OCI-LY3 (cell line): ENCODE measurements at regions not wholly inside any gene's neighbourhood (a gene's known extent, or its start where the extent isn't known, plus 50 kb on each side); places are given as distances from the start of the nearest gene placed in this dataset.

Experiments
- H2AFZ ChIP-seq: fragments of 200-600, 300-600 bp; shearing (Covaris generic); 2 replicates; pipeline ENCODE4 v1.6.0; 2014; ENCODE audit warnings: antibody characterized with exemption, low read depth, low read length
- H3K27ac ChIP-seq: fragments of 200-600, 300-600 bp; sonication (generic); 2 replicates; pipeline ENCODE4 v1.5.1; 2014; ENCODE audit warnings: mild to moderate bottlenecking, low read length, moderate library complexity, mixed read lengths
- H3K27me3 ChIP-seq: fragments of 200-600, 300-600 bp; sonication (generic); 2 replicates; pipeline ENCODE4 v1.6.1; 2014; ENCODE audit warnings: low read depth, low read length, mixed read lengths
- H3K36me3 ChIP-seq: fragments of 200-600, 300-600 bp; sonication (generic); replicated peaks from 2 replicates; pipeline ENCODE3; 2014; ENCODE audit warnings: low read depth, low read length, mixed read lengths
- H3K4me1 ChIP-seq: fragments of 300-600, 200-600 bp; sonication (generic); 2 replicates; pipeline ENCODE4 v1.6.1; 2014; ENCODE audit warnings: low read length, mixed read lengths
- H3K4me2 ChIP-seq: fragments of 200-600, 300-600 bp; sonication (generic); 2 replicates; pipeline ENCODE4 v1.6.1; 2014; ENCODE audit warnings: low read length, mixed read lengths
- H3K4me3 ChIP-seq: fragments of 300-600, 200-600 bp; sonication (generic); 2 replicates; pipeline ENCODE4 v1.5.1; 2014; ENCODE audit warnings: antibody characterized with exemption, mild to moderate bottlenecking, low read length, moderate library complexity
- H3K79me2 ChIP-seq: fragments of 300-600, 200-600 bp; shearing (Covaris generic); 2 replicates; pipeline ENCODE4 v1.6.1; 2014; ENCODE audit warnings: mild to moderate bottlenecking, low read length, mixed read lengths
- H3K9ac ChIP-seq: fragments of 300-600, 200-600 bp; shearing (Covaris generic); 2 replicates; pipeline ENCODE4 v1.6.0; 2014; ENCODE audit warnings: mild to moderate bottlenecking, low read length, moderate library complexity
- H3K9me3 ChIP-seq: fragments of 200-600, 300-600 bp; shearing (Covaris generic); 2 replicates; pipeline ENCODE4 v1.6.1; 2014; ENCODE audit warnings: low read length, mixed read lengths; ENCODE audit not compliant: insufficient read depth
- H4K20me1 ChIP-seq: fragments of 200-600, 300-600 bp; sonication (generic); 2 replicates; pipeline ENCODE4 v1.6.1; 2016; ENCODE audit warnings: low read length, mixed read lengths; ENCODE audit not compliant: insufficient read depth
- EZH2phosphoT487 ChIP-seq: fragments of 200-600 bp; shearing (Covaris generic); IDR thresholded peaks from 2 replicates; pipeline ENCODE4 v1.6.1; 2018; ENCODE audit warnings: antibody characterized with exemption, mixed run types, low read depth
- TF ChIP-seq, protein P1 (sequence below): fragments of 200-600, 300-600 bp; sonication (generic); IDR thresholded peaks from 2 replicates; pipeline ENCODE4 v1.5.1; 2014; ENCODE audit warnings: antibody characterized with exemption, low read length, low read depth

DNA sequence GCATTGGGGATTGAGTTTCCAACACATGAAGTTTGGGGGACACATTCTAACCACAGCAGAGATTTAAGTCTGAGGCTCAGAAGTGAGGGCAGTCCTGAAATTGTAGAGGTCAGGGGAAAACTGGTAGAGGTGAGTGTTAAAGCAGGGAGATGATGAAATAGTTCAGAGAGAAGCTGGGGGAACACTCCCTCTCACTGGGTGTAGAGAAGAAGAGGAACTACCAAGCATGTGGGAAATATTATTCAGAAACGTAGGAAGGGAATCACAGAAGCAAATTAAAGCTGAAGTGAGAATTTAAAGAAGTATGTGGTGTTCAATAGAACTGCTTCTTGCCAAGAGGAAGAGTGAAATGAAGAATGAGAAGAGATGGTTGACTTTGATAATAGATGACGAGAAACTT, 121.5 kb upstream of the FAM3C start:
- H3K9me3 ChIP-seq = 0 out of 2 replicates have a peak, but pooled peaks cover 2% of the 10 kb centered on the region
- H3K79me2 ChIP-seq = no peaks in the 10 kb centered on the region
- no peak overlapping the region for H3K9ac ChIP-seq
- H3K4me3 ChIP-seq = no peak overlapping the region
- H3K27me3 ChIP-seq = no peaks in the 10 kb centered on the region
- H3K4me2 ChIP-seq = no peak overlapping the region
- H4K20me1 ChIP-seq = no peaks in the 10 kb centered on the region
- no peaks in the 10 kb centered on the region for H3K36me3 ChIP-seq
- TF ChIP-seq, protein P1, sequence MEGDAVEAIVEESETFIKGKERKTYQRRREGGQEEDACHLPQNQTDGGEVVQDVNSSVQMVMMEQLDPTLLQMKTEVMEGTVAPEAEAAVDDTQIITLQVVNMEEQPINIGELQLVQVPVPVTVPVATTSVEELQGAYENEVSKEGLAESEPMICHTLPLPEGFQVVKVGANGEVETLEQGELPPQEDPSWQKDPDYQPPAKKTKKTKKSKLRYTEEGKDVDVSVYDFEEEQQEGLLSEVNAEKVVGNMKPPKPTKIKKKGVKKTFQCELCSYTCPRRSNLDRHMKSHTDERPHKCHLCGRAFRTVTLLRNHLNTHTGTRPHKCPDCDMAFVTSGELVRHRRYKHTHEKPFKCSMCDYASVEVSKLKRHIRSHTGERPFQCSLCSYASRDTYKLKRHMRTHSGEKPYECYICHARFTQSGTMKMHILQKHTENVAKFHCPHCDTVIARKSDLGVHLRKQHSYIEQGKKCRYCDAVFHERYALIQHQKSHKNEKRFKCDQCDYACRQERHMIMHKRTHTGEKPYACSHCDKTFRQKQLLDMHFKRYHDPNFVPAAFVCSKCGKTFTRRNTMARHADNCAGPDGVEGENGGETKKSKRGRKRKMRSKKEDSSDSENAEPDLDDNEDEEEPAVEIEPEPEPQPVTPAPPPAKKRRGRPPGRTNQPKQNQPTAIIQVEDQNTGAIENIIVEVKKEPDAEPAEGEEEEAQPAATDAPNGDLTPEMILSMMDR = no peak
- TF ChIP-seq EZH2phosphoT487 = no peak
- no peak overlapping the region for H2AFZ ChIP-seq
- no peak overlapping the region for H3K27ac ChIP-seq
- peaks cover 12% of the 10 kb centered on the region for H3K4me1 ChIP-seq

DNA sequence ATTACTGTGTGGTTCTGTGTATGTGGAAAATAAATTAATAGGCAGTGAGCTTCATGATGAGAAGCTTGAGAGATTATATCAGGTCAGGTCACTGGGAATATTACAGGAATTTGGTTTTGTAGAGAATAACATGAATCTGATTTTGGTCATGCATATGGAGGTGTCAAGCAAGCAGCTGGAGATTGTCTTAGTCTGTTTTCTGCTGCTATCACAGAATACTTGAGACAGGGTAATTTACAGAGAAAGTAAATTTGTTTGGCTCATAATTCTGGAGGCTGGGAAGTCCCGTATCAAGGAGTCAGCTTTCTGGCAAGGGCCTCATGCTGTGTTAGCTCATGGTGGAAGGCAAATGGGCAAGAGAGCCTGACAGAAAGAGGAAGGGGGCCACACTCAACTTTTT, 120.7 kb upstream of the FAM3C start:
- Histone ChIP-seq H3K4me3 (no peak overlapping the region), H2AFZ (no peak overlapping the region), H3K4me1 (peaks cover 12% of the 10 kb centered on the region), H3K36me3 (no peaks in the 10 kb centered on the region), H3K9ac (no peak overlapping the region), H3K79me2 (no peaks in the 10 kb centered on the region), H3K9me3 (0 out of 2 replicates have a peak, but pooled peaks cover 9% of the 10 kb centered on the region), H3K27me3 (no peaks in the 10 kb centered on the region), H4K20me1 (no peaks in the 10 kb centered on the region), H3K27ac (no peak overlapping the region), H3K4me2 (no peak overlapping the region)
- TF ChIP-seq, protein P1 = no peak
- TF ChIP-seq EZH2phosphoT487 = no peak

DNA sequence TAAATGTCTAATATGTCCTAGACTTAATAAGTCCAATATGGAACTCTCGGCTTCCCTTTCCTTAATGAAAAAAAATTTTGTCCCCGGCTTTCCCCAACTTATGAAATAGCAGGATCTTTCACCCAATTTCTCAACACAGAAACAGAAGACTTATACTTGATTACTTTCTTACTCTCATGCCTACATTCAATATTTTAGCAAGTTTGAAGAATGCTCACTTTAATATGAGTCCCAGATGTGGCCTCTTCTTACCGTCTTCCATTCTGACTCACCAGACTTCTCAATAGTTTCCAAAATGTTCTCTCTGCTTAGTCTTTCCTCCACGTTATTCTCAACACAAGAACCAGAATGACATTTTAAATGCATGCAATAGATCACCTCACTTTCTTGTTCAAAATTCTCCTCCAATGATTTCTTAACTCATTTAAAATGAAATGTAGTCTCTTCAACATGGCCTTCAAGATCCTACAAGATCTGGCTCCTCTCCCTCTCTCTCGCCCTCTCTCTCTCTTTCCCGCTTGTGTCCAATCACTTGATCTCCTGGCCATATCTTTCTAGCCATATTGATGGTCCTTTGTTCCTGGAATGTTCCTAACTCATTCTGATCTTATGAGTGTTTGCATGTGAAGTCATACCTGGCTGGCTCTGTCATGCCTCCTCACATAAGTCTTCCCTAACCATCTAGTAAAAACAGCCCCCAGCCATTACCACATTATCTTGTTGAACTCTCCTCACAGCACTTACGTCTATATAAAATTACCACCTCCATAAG, 119.7 kb upstream of the FAM3C start:
- no peak overlapping the region for H2AFZ ChIP-seq
- no peak overlapping the region for H3K27ac ChIP-seq

DNA sequence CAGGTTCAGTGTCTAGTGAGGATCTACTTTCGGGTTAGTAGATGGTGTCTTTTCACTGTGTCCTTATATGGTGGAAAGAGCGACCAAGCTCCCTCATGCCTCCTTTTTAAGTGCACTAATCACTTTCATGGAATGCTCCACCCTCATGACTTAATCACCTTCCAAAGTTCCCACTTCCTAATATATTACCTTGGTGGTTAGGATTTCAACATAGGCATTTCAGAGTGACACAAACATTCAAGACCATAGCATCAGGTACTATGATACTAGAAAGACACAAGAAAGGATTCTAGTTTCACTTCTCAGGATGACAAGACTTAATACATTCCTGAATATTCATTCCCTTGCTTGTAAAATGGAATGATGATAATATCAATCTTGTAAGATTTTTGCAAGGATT, 119.1 kb upstream of the FAM3C start:
- Histone ChIP-seq H3K27me3 (no peaks in the 10 kb centered on the region), H2AFZ (no peak overlapping the region), H3K4me1 (peaks cover 10% of the 10 kb centered on the region), H3K27ac (no peak overlapping the region), H3K9ac (no peak overlapping the region), H3K4me3 (no peak overlapping the region), H4K20me1 (no peaks in the 10 kb centered on the region), H3K9me3 (peaks cover 21% of the 10 kb centered on the region), H3K36me3 (no peaks in the 10 kb centered on the region), H3K79me2 (no peaks in the 10 kb centered on the region), H3K4me2 (no peak overlapping the region)
- TF ChIP-seq, protein P1 = no peak
- no peak for TF ChIP-seq EZH2phosphoT487

More for the DNA sequence above, 119.7 kb upstream of the FAM3C start:
- Histone ChIP-seq H3K9me3 (peaks cover 16% of the 10 kb centered on the region), H3K4me1 (peaks cover 12% of the 10 kb centered on the region), H3K9ac (no peak overlapping the region), H4K20me1 (no peaks in the 10 kb centered on the region), H3K79me2 (no peaks in the 10 kb centered on the region), H3K36me3 (no peaks in the 10 kb centered on the region), H3K4me3 (no peak overlapping the region), H3K4me2 (no peak overlapping the region), H3K27me3 (no peaks in the 10 kb centered on the region)
- TF ChIP-seq, protein P1 = no peak
- TF ChIP-seq EZH2phosphoT487 = no peak
